NCI-H2081 (cell line): ENCODE measurements at regions not wholly inside any gene's neighbourhood (a gene's known extent, or its start where the extent isn't known, plus 50 kb on each side); places are given as distances from the start of the nearest gene placed in this dataset.
"Not testable (repeated sequence)": the region's sequence is repeated elsewhere in the genome, so short reads cannot be mapped to it uniquely, and the experiment has no call there.

Source experiments
- DNase-seq, 2 experiments: peaks; one replicate each; lab custom pipeline; 2025; lab: John Stamatoyannopoulos, UW

DNA sequence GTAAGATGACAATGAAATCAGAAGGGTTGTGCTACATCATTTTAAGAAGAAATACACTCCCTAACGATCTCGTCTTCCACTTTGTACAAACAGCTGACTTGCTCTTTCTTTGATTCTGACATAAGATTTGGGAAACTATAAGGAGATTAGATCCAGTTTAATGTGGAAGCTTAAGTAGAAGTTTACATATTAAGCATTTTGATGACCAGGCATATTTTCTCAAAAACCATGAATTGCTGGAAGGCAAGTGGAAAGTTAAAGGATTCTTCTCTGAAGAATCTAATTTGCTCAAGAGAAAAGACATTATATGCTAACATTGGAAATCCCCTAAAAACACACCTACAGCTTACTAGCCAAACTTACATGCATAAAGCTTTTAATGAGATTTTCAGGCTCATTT, 531.9 kb upstream of the PTPRD start:
- DNase-seq = no peak

DNA sequence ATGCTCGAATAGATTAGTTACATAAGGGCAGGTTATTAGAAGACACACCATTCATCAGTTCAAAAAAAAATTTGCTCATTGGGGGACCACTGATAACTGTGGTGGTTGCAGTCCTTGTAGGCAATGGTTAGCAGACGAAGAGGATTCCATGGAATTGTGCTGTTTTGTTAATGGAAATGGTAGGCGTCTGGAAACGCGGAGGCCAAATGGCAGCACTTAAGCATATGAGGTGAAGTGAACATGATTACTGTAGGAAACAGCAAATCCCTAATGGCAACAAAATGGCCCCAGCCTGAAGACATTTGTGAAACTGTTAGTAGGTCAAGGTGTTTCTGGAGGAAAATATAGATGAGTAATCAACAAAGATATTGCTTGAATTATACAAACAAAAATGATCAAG, 535.4 kb upstream of the PTPRD start:
- no peak for DNase-seq

DNA sequence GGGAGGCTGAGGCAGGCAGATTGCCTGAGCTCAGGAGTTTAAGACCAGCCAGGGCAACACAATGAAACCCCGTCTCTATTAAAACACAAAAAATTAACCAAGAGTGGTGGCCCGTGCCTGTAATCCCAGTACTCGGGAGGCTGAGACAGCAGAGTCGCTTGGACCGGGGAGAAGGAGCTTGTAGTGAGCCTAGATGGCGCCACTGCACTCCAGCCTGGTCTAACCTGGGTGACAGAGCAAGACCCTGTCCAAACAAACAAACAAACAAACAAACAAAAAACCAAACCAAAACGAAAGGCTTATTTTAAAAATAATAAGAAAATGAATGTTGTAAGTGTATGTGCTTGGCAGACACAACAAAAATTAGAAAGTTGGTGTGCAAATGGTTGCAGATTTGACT, 536.3 kb upstream of the PTPRD start:
- DNase-seq = no peak

DNA sequence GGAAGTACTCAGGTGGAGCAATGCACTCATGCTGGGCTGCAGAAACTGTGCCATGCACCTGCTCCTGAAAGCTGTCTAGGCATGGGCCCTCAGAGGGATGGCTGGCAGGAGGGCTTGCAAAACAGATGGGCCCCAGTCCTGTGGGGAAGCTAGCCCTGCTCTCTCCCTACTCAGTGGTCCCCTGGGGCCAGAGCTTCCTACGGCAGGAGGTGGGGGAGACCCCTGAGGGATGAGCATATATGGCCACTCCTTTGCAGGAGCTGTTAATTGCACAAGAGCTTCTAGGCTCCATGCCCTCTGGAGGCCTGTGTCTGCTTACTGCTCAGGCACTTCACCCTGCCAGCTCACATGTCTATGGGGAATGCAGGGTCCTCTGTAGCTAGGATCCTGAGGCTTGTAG, 545.3 kb upstream of the PTPRD start:
- no peak for DNase-seq

DNA sequence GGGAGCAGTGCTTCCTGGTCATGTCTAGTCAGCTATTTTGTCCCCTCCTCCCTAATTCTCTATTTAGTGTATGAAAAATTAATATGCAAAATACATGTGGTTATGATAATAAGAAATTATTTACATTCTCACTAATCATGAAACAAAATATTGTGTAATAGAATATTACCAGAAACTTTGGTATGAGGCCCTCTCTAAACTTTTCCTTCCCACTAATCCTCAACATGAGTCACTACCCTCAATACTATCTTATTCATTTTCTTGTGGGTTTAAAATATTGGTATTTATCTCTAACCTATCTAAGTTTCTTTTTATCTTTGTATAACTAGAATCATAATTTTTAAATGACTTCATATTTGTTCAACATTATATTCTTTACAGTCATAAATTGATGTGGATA, 545.9 kb upstream of the PTPRD start:
- no peak for DNase-seq

DNA sequence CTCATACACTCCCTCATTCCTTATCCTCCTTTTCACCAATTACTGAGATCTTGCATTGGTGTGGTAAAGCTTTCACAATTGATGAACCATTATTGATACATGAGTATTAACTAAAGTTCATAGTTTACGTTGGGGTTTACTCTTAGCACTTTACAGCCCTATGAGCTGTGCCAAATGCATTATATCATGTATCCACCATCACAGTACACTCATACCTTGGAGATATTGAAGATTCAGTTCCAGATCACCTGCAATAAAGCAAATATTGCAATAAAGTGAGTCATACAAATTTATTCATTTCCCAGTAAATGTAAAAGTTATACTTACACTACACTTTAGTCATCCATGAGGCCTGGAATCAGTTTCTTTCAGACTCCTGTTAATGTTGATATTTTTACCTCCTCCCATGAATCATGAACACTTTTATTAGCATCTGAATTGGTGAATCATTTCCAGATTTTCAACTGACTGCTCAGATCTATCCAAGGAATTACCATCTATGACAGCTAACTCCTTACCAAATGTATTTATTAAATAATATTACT, 546.6 kb upstream of the PTPRD start:
- DNase-seq = no peak

DNA sequence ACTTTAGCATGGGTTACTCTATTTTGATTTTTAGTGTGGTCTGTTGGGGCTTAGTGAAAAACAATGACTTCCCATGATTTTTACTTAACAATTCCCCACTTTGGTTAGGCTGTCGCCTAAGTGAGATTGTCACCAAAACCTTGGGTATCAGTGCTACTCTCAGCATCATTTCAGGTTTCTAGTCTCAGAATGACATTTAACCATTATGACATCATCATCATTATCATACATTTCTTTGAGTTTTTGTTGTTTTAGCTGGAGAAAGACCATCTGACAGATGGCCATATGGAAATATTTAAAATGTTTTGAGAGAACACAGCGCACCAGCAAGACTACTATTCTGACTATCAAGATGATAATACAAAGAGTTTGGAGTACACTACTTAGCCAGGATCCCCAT, 551.0 kb upstream of the PTPRD start:
- DNase-seq = no peak

DNA sequence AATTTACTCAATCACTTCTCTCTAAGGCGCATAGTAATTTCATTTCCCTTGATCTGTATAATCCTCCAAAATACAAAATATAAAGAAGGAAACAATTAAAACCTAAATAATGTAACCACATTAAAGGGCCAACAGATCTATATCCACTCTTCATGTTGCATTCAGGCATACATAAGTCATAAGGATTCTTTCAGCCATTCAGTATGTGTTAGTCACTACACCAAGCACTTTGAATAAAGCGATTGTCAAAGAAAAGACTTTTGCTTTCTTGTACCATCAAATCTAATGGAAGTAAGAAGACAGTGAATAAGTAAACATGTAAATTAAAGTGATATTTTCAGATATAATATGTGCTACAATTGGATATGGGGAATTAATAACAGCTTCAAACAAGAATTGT, 569.2 kb upstream of the PTPRD start:
- no peak for DNase-seq

DNA sequence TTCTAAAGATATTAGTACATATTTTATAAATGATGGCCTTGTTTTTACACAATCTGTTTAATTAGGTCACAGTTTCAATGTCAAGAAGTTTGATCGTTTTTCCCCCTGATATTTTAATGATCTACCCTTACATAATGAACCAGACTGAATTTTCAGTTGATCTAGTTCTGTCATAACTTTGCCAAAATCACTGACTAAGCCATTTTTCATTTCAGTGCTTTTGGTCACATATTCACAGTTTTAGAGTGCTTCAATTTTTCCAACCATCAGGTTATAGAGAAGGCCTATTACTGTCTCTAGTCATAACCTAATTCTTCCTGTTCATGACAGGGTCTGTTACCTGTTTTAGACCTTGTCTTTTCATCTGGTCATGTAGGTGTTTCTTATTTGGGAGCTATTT, 577.9 kb upstream of the PTPRD start:
- DNase-seq = no peak

DNA sequence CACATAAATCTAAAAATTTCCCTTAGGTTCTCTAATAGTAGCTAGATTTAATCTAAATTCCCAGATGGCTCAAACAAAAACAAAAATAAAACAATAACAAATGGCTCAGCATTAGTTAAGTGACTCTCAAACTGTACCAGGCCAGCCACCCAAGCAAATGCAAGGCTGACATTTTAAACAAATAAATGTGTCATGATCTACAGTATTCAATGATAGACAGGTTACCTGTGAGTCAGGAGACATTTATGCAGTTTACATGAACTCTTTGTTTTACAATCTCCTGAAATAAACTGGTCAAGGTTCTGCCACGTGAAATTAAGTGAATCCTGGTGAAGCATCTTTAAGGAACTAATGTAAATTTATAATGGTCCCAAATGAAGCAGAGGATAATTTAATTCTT, 580.2 kb upstream of the PTPRD start:
- DNase-seq = no peak

DNA sequence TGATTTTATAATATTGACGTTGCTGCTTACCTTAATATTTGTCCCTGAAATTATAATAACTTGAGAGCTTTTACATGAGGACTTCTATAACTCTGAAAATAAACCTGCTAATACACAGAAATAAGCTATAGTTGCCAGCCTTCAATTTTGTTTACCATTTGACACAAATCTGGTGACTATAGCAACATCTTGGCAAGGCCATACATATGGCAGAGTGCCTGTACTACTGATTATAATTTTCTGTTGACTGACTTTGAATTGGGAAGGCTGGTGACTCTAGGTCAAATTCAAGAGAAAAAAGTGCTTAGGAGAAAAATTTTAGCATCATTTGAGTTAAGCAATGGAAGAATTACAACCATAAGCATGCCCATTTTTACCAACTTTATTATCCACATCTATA, 581.4 kb upstream of the PTPRD start:
- peak; percentile 78 to 94 for DNase-seq

DNA sequence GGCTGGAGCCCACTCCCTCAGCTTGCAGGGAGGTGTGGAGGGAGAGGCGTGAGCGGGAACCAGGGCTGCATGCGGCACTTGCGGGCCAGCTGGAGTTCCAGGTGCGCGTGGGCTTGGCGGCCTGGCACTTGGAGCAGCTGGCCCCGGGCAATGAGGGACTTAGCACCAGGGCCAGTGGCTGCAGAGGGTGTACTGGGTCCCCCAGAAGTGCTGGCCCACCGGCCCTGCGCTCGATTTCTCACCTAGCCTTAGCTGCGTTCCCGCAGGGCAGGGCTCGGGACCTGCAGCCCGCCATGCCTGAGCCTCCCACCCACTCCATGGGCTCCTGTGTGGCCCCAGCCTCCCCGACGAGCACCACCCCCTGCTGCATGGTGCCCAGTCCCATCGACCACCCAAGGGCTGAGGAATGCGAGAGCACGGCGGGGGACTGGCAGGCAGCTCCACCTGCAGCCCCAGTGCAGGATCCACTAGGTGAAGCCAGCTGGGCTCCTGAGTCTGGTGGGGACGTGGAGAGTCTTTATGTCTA, 584.1 kb upstream of the PTPRD start:
- DNase-seq = not testable (repeated sequence)

DNA sequence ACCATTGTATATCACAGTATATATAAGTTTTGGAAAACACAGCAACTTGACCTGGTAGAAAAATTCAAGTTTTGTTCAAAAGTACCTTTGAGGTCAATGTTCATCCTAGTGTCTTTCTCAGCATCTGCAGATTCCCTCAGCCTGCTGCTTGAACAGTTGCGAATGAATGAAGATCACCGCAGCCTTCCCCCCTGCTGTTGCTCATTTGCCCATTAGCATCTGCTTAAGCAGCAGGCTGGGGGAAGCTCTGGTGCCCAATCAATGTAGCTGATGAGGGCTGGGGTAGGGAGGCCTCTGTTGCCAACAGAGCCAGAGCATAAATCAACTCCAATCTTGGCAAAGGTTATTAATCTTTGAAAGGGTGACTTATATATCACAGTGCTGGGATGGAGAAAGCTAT, 586.5 kb upstream of the PTPRD start:
- DNase-seq = peak in 1 of 2 experiments; percentile 36

DNA sequence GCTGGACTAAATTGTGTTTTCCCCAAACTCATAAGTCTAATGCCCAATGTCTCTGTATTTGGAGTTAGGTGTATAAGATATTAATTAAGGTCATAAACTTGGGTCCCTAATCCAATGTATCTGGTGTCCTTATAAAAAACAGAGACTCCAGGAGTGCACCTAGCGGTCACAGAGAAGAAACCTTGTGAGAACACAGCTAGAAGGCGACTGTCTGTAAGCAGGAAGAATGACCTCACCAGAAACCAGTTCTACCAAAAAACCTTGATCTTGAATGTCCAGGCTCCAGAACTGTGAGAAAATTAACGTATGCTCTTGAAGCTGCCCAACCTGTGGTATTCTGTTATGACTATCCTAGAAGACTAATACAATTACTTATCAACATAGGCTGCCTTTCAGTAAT, 591.7 kb upstream of the PTPRD start:
- DNase-seq = no peak

DNA sequence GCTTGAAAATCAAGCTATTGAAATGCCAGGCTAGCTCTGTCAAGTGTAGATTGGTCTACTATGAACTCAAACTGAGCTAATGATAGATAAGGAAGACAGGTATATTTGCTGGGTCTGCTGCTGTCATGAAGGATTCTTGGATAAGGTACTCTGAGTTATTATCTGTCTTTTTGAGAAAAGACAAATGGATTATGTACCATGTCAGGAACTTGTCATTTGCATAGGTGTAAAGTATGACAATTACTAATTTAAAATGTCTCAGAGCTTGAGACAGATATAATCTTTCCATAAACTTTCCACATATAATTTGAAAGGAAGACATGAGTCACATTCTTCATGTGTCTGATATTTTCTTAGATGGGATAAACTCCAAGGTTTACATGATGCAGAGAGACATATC, 594.1 kb upstream of the PTPRD start:
- DNase-seq = no peak

DNA sequence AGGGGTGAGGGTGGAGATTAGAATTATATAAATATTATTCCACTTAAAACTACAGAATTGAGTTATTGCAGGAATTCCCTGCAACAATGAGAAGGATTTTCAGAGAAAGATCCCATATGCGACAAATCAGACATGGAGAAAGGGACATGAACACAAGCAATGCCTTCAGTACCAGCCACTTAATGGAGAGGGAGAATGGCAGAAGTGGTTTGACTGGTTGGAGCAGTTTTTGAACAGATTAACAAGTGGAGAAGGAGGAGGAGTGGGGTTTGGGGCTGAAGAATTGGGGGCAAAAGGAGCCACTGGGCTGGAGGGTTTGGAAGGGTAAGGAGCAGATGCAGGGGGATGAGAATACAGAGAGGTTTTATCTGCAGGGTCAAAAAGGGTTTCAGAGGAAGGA, 620.9 kb upstream of the PTPRD start:
- no peak for DNase-seq

DNA sequence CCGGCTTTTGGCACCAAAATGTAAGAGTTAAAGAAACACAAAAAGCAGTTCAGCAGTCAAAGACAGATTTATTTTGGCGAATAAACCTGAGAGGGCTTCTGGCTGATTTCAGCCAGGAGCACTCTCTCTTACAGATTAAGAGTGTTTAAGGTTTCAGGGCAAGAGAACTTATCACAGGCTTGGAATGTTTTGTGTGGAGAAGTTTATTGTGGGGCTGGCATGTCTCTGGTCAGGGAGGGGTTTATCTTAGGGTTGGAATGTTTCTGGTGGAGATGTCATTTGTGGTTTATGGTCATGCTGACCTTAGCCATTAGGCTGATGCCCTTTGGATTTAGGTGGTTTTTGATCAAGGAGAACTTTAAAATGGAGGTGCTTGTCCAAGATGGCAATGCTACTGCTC, 622.3 kb upstream of the PTPRD start:
- no peak for DNase-seq

DNA sequence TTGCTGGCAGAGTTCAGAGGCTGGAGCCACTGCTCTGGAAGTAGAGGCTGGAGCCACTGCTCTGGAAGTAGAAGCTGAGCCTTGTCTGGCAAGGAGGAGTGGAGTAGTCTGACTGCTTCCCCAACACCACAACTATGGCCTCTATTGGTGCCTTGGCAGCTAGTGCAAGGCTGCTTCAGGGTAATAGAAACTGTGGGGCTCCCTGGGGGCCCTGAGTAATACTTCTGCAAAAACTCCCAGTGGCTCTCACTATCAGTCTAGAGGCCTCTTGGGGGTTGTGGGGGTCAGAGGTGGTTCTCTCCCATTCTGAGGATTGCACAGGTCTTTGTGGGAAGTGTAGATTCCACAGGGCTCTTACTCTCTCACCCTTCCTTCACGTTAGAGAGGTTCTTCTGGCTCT, 629.0 kb upstream of the PTPRD start:
- DNase-seq = no peak

DNA sequence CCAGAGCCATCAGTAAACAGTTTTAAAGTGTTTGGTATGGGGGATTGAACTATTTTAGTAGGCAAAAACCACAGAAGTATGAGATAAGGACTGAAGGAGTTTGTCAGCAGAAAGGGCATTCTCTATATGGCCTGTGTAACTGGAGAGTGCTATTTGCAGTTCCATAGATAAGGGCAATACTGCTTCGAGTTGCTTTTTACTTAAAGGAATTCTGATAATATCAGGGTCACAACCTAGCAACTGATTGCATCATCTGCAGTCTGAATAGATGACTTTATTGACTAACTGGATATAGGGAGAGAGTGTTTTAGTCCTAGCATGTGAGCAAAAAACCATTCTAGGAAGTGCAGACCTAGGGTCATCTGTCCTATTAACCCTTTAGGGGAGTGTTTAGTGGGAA, 645.2 kb upstream of the PTPRD start:
- DNase-seq = no peak

DNA sequence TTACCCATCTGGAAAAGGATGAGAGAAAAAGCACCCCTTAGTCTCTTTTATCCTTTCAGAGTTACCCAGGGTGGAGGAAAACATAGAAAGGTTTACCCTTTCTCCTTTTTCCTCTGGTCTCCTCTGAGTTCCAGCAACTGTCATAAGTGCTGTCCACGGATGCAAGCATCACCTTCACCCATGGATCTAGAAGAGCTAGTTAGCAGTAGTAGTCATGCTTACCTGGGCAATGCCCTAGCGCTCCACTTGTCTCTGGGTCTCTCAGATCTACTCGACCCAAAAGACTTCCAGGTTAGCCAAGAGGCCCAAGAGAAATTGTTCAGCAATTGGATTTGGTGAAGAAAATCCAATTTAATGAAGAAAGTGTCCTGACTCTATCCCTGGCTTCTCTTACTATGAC, 656.2 kb upstream of the PTPRD start:
- no peak for DNase-seq

DNA sequence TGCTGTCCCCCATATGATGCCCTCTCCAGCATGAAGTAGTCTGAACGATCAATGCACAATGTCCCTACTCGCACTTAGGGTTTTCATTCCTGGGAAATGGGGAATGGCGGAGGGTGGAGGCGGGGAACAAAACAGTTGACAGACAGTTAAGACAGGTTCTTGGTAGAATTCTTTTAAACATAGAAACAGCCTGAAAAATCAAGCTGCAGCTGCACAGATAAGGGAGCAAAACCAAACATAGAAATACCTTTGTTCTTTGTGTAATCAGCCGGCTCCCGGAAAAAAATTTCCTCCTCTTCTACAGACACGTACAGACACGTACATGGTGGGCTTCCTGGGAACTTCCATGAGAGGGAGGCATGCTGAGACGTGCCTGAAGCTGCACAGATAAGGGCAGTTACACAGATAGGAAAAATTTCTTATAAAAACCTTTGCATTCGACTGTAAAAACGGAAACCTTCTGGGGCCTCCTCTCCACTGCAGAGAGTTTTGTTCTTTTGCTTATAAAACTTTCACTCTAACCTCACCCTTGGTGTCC, 662.4 kb upstream of the PTPRD start:
- no peak for DNase-seq

DNA sequence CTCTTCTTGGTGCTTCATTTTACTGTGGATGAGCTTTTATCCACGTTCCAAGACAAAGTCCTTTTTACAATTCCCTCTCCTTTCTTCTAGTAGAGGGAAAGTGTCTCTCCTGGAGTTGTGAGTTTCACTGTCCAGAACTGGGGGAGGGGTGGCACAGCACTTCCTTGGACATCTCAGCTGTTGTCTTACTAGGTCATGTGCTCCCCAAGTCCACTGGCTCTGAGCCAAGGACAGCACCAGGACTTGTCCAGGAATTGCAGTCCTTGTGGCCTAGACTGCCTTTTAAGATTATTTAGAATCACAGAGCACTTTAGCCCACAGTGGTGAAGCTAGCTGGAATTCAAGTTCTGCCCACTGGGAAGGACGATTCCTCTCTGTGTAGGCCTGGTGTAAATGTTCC, 700.2 kb upstream of the PTPRD start:
- no peak for DNase-seq

DNA sequence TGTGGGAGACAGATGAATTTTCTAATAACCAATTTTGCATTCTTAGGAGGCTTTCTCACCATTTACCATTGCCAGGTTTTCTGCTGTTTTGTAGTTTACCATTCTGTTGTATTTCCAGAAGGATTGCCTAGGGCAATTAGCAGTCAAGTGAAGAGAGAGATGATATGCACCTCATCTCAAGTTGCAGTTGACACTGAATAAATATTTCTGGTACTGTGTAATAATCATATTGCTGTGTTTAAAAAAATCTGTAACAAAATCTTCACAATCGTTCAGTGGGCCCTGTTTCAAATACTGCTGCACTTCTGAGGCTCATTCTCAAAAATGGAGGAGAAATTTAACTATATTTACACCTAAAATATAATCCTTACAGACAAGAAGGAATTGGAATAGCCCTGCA, 706.1 kb upstream of the PTPRD start:
- no peak for DNase-seq

DNA sequence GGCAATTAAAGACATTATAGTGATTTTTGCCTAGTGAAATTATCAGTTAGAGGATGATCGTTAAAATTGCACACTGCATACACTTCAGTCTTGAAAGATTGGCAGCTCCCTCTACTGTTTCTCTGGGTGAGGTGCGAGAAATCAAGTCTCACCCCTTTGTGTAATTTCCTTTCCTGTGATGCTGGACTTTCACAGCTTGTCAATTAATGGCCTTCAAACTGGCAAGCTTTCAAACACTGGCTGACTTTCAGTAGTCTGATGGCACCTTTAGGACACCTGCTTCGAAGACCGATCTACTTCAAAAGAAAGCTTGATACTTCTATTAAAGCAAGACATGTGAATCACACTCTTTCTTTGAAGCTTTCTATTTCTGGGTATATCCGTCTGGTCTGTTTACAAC, 706.7 kb upstream of the PTPRD start:
- peak; percentile 50 to 76 for DNase-seq

DNA sequence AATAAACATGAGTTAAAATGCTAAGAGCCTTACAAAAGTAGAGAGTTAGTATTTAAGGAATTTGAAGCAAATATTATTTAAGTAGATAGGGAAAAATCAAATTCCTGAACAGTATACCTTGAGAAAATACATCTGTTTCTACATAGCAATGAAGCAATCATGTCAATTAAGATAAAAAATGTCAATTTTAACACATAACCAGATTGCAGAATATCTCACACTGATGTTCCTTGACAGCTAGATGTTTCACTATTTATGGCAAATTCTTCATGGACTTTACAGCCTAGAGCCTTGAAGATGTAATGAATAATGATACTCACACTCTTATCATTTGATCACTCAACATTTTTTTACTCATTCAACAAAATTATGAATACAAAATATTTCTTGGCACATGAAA, 708.2 kb upstream of the PTPRD start:
- DNase-seq = no peak
